ENCODE measurements at regions not wholly inside any gene's neighbourhood (a gene's known extent, or its start where the extent isn't known, plus 50 kb on each side); places are given as distances from the start of the nearest gene placed in this dataset.

- Histone ChIP-seq H3K27ac (no peak overlapping the region), H3K4me1 (peaks cover 5% of the 10 kb centered on the region), H3K27me3 (ENCODE audit: low read depth) (no peaks in the 10 kb centered on the region), H3K9me3 (no peaks in the 10 kb centered on the region), H3K36me3 (no peaks in the 10 kb centered on the region), H3K4me3 (no peak overlapping the region)
- ATAC-seq (no peak), DNase-seq (no peak)
- intact Hi-C loops (cut with DNase I): no loop called here
- no peak for TF ChIP-seq CTCF (IDR thresholded peaks at IDR 0.05)
Measured at GRCh38 chr10:59517341-59517899, 155.1 kb upstream of the FAM13C start.

DNA sequence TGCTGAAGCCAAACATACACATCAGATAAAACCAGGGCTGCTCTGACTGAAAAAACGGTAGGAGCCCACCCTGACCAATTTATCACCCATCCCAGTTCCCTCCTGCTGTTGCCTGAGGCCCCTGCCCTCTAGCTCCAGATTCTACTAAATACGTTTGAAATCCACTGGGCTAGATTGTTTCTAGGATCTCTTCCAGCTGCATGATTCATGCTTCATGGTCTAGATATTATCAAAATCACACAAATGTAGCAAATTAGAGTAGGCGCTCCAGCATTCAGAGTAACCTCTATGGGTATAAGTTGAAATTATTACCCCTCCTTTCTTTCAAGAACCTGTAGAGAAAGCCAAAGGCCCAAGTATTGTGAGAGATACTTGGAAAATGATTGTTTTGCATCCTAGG, 151.2 kb upstream of the FAM13C start:
- intact Hi-C loops (cut with DNase I): no loop called here
- Histone ChIP-seq H3K4me1 (peaks cover 5% of the 10 kb centered on the region), H3K4me3 (no peak overlapping the region), H3K36me3 (no peaks in the 10 kb centered on the region), H3K27me3 (ENCODE audit: low read depth) (no peaks in the 10 kb centered on the region), H3K27ac (no peak overlapping the region), H3K9me3 (no peaks in the 10 kb centered on the region)
- ATAC-seq: no peak
- no peak for TF ChIP-seq CTCF (IDR thresholded peaks at IDR 0.05)
- DNase-seq: no peak

- no peaks in the 10 kb centered on the region for H3K27me3 ChIP-seq (ENCODE audit: low read depth)
- DNase-seq: no peak
- TF ChIP-seq CTCF (IDR thresholded peaks at IDR 0.05): no peak
- H3K36me3 ChIP-seq: no peaks in the 10 kb centered on the region
- H3K27ac ChIP-seq: no peak overlapping the region
- H3K4me1 ChIP-seq: peaks cover 1% of the 10 kb centered on the region
- ATAC-seq: no peak
- intact Hi-C loops (cut with DNase I): no loop called here
- H3K9me3 ChIP-seq: no peaks in the 10 kb centered on the region
- no peak overlapping the region for H3K4me3 ChIP-seq
Measured at GRCh38 chr10:59512951-59513350, 150.6 kb upstream of the FAM13C start.

DNA sequence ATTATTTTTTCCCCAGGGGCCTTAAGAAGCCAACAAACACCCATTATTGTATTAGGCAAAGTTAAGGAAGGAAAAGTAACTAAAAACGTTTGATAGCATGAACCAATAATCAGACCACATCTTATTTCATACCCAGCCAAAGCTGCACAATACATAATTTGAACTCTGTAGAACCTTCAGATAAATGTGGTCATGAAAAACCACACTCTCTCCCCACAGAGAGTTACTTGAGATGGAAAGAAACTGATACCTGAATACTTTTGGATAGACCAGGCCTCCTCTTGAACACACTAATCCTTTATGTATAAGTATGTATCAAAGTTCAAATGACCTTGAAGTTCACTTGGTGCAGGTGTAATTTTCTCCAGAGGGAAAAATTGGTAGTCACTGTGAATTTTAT, 146.6 kb upstream of the FAM13C start:
- intact Hi-C loops (cut with DNase I): no loop called here
- no peaks in the 10 kb centered on the region for H3K9me3 ChIP-seq
- ATAC-seq: no peak
- H3K4me1 ChIP-seq: no peaks in the 10 kb centered on the region
- H3K27me3 ChIP-seq (ENCODE audit: low read depth): no peaks in the 10 kb centered on the region
- no peak overlapping the region for H3K27ac ChIP-seq
- no peak overlapping the region for H3K4me3 ChIP-seq
- no peak for TF ChIP-seq CTCF (IDR thresholded peaks at IDR 0.05)
- no peaks in the 10 kb centered on the region for H3K36me3 ChIP-seq
- DNase-seq: no peak

DNA sequence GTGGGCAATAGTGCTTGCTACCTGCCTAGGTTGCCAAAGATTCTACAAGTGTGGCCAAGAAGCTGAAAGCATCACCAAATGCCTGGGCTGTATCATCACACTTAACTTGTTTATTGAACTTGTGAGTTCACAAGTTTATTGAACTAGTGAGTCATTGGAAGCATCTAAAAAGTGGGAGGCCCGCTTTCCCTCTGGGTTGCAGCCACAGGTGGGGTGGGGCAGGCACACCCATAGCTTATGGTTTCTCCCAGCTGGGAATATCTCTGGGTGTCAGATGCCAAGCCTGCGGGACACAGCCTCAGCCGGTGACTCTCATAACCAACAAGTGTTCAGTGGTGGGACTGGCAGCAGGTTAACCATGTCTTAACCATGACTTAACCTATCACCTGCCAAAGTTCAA, 145.9 kb upstream of the FAM13C start:
- ATAC-seq: no peak
- intact Hi-C loops (cut with DNase I): no loop called here
- no peak overlapping the region for H3K27ac ChIP-seq

More for the DNA sequence above, 145.9 kb upstream of the FAM13C start:
- Histone ChIP-seq H3K27me3 (ENCODE audit: low read depth) (no peaks in the 10 kb centered on the region), H3K36me3 (no peaks in the 10 kb centered on the region), H3K4me1 (no peaks in the 10 kb centered on the region), H3K9me3 (no peaks in the 10 kb centered on the region), H3K4me3 (no peak overlapping the region)
- TF ChIP-seq CTCF (IDR thresholded peaks at IDR 0.05): no peak
- no peak for DNase-seq
